Middle frontal gyrus (tissue), 1 donor: ENCODE measurements at regions not wholly inside any gene's neighbourhood (a gene's known extent, or its start where the extent isn't known, plus 50 kb on each side); places are given as distances from the start of the nearest gene placed in this dataset.
"Not testable (repeated sequence)": the region's sequence is repeated elsewhere in the genome, so short reads cannot be mapped to it uniquely, and the experiment has no call there.

Experiments
- DNase-seq: peaks from one replicate; pipeline ENCODE4 v3.0.0-alpha.2; 2015; ENCODE audit warnings: low spot score; ENCODE audit errors: extremely low spot score

DNA sequence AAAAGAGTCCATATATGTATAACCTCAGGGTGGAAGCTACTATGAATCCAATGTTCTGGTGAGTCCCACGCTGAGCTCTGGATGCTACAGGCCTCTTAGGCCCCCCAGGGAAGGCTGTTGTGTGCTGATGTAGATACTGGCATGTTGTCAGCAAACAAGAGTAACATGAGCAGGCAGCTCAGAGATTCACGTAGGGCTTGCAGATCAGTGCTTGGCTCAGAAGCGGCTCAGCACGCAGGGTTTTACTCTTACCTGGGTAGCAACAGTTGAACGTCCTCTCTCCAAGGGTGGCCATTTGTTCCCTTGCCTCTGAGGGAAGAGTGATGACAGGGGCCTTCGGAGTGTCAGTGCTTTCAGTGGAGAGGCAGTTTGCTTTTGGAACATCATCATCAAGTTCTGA lies 93.4 kb downstream of the ZFP64 start:
- DNase-seq, result no peak

- no peak for DNase-seq
Measured at GRCh38 chr20:52096117-52096516, 95.5 kb downstream of the ZFP64 start.

DNA sequence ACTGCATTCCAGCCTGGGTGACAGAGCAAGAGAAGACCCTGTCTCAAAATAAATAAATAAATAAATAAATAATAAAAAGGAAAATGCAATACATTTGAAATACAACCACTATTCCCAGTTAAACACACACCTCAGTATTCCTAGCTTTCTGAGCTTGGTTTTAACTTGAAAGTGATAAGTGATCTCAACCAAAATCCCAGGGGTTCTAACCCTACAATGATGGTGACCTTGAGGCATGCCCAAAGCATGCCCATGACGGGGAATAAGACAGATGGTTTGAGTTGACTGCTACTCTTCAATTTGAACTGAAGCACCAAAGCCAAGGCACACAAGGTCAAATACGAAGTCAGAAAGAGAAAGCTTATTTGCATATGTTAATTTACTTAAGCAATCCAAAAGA lies 96.9 kb downstream of the ZFP64 start:
- DNase-seq, result no peak

GRCh38 chr20:52093575-52093974 lies 98.0 kb downstream of the ZFP64 start:
- DNase-seq, result no peak

GRCh38 chr20:52090035-52090434 lies 101.5 kb downstream of the ZFP64 start:
- no peak for DNase-seq

GRCh38 chr20:52087471-52087870 lies 104.1 kb downstream of the ZFP64 start:
- DNase-seq, result no peak

DNA sequence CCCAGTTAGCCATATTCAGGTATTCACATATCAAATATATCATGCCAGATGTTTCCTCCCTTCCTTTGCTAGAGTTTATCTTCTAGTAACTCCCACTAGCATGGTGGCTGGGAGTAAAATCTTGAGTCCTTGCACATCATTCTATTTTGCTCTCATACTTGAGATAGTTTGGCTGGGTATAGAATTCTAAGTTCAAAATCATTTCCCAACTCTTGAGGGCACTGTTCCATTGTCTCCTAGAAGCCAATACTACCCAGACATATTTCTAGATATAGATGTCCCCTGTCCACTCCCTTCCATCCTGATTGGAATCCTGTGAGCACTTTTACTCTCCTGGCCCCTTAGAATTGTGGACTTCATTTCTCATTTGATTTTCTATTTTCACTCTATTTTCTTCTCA lies 104.7 kb downstream of the ZFP64 start:
- no peak for DNase-seq

DNA sequence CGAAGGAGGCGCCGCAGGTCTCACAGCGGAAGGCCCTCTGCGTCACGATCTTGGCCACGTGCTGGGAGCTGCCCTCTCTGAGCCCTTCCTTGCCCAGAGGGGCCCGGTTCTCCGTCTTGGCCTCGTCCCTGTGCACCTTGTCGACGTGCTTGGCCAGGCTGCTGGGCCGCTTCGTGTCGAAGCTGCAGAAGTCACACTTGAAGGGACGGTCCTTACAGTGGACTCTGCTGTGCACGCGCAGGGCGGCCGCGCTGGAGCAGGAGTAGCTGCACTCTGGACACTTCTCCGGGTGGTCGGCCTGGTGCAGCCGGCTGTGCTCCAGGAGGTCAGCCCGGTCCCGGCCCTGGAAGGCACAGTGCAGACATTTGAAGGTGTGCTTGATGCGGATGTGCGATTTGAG lies 106.9 kb downstream of the ZFP64 start:
- no peak for DNase-seq

DNA sequence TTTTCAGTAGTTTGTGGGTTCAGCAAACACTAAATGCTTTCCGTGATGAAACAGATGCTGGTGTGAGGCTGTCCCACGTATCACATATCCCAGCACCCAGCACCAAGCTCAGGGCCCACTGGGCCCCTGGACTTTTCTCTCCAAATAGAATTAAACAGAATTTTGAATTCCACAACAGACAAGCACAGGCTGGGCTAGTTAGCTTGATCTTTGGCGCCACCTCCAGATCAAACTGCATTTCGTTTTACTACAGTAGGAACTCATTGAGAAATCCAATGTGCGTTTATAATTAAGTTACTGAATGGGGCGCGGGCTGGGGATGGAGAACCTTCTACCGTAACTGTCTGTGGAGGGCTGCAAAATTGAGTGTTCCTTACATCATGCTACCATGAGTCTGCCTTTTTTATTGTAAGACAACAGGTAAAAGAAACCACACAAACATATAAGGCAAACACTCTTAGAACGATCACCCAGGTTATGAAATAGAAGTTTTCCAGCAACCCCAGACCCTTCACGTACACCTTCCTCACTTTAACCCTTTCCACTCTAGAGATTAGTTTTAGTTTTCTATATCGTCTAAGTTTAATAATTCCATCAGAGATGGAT lies 107.8 kb downstream of the ZFP64 start:
- peak; percentile 40 for DNase-seq

DNA sequence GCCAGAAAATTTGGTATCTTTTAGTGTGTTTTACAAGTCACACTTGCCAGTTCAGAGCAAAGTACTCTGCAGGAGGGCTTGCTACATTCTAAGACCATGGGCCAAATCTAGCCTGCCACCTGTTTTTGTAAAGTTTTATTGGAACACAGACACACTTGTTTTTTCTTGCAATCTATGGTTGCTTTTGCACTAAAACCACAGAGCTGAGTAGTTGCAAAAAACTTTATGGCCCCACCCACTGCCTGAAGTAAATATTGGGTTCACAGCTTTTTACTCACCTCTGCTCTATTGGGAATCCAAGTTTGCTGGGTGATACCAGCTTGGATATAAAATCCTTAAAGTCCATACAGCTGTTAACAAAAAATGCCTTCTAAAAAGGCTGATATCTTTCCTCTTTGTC lies 109.0 kb downstream of the ZFP64 start:
- no peak for DNase-seq

- no peak for DNase-seq
Measured at GRCh38 chr20:52081791-52082190, 109.8 kb downstream of the ZFP64 start.

- DNase-seq, result no peak
Measured at GRCh38 chr20:52081066-52081465, 110.5 kb downstream of the ZFP64 start.

DNA sequence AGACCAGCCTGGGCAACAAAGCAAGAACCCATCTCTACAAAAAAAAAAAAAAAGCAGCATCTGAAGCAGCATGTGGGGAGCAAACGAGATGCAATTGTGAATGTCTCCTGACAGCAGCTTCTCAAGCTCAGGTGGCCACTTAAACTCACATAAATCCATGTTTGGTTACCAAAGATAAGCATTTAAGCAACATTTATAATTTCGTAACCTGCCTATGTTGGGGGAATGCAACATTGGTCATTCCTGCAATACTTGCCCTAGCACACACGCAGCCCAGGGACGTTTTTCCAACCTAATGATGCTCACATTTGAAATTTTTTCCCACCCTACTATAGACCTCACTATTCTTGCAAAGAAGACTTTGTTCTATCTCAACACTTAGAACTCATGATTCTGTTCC lies 113.3 kb downstream of the ZFP64 start:
- no peak for DNase-seq

DNA sequence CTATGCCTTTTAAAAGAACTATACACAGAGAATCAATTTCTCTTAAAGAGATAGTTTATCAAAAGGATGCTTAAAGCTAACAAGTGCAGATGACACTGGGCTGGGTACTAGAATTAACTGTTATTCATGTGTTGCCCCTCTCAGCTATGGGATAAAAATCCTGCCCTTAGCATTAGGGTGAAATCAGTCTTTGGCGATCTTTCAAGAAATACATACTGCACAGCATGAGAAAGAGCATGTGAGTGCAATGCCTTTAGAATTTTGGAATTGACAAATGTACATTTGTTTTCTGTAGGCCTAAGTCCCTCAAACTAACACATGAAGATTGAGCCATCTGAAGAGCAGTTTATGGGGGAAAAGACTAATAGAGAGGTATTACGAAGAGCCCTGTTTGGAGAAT lies 115.4 kb downstream of the ZFP64 start:
- DNase-seq, result no peak

DNA sequence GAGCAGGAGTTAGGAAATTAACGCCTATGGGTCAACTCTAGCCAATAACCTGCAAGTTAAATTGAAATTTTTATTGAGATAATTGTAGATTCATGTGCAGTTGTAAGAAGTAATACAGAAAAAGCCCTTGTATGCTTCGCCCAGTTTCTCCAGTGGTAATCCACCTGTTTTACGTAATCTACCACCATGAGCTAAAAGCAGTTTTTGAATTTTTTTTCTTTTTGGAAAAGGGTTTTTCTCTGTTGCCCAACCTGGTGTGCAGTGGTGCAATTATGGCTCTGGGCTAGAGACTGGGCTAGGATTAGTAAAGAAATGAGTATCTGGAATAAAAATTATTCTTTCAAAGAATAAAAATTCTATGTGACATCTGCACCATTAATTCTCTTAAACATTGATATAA lies 116.2 kb downstream of the ZFP64 start:
- no peak for DNase-seq

DNA sequence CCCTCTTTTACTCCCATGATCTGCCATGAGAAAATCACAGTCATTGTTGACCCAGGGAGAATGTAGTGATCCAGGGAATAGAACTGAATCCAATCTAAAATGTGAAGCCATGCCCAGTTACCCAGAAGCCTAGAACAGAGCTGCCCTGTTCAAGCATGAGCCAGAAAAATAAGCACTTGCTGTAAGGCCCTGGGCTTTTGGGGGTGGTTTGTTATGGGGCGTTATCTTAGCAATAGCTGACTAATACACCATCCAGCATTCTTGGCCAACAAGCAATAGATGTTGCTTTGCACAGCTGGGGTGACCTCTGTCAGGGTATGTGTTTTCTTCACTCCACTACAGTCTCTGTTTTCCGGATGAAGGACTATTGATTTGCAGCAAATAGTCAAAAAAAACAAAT lies 120.4 kb downstream of the ZFP64 start:
- no peak for DNase-seq

DNA sequence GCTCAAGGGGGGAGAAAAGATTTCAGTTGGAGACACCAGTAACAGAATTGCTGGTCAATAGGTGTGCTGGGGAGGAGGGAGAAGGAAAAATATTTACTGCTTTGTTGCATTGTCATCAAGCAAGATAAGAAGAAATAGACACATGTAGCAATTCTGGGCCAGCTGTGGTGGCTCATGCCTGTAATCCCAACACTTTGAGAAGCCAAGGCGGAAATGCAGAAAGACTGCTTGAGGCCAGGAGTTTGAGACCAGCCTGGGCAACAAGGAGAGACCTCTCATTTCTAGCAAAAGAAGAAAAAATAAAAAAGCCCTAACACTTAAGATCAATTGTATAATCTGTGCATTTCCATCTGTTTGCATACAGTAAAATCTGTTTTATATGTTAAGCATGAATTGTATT lies 126.6 kb downstream of the ZFP64 start:
- no peak for DNase-seq

DNA sequence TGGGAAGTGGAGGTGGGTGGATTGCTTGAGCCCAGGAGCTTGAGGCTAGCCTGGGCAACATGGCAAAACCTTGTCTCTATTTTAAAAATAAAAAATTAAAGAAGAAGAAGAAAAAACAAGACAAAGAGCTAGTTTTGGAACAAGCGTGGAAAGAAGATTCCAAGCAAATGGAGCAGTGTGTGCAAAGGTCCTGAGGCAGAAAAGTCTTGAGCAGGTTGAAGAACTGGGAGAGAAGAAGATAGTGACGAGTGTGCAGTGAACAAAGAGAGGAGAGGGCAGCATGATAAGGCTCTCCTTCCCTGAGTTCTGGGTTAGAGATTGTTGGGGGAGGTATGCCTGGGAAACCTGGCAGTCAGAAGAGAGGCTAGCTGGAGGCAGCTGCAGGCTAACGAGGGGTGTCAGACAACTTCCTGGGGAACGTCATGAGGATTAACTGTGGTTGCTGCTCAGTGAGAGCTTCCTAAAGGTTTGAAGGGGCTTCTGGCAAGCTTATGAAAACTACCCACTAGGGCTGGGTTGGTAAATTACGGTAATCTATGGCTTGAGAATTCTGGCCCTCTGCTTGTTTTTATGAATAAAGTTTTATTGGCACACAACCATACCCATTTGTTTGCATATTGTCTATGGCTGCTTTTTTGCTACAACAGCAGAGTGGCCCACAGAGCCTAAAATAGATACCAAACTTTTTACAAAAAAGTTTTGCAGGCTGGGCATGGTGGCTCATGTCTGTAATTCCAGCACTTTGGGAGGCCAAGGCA lies 128.9 kb downstream of the ZFP64 start:
- no peak for DNase-seq

DNA sequence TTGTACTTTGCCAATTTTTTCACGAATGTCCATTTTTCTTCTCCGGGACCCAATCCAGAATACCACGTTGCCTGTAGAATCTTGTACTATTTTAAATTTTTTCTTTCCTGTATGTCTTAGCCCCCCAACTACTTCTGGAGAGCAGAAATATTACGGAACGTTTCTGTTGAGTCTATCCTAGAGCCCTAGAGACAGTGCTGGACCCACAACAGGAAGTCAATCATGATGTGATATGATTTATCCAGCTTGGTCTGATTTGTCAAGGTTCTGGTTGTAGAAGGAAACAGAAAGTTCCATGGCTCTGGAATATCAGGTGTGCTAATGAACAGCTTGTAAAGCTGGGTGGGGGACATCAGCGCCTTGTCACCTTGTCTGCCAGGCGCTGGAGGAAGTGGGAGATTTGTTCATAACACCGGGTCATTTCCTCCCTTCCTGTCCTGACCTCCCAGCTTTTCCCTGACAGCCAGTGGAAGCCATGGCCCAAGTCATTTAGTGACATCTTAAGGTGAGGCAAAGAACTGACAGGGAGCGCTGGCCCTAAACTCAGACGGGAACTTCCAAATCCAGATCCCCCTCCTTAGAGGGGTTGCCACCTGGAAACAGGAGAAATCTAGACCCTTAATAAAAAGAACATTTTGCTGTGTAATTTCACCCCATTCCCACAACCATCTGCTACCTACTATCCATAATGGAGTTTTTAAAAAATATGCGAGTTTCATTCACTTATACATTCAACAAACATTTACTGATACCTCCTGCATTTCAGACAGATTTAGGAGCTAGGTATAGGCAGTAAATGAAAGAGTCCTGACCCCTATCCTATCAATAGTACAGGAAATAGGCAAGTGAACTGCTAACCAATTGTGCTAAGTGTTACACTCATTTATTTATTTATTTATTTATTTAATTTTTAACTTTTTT lies 130.5 kb downstream of the ZFP64 start:
- no peak for DNase-seq

GRCh38 chr20:52057133-52057532 lies 134.4 kb downstream of the ZFP64 start:
- not testable (repeated sequence) for DNase-seq

DNA sequence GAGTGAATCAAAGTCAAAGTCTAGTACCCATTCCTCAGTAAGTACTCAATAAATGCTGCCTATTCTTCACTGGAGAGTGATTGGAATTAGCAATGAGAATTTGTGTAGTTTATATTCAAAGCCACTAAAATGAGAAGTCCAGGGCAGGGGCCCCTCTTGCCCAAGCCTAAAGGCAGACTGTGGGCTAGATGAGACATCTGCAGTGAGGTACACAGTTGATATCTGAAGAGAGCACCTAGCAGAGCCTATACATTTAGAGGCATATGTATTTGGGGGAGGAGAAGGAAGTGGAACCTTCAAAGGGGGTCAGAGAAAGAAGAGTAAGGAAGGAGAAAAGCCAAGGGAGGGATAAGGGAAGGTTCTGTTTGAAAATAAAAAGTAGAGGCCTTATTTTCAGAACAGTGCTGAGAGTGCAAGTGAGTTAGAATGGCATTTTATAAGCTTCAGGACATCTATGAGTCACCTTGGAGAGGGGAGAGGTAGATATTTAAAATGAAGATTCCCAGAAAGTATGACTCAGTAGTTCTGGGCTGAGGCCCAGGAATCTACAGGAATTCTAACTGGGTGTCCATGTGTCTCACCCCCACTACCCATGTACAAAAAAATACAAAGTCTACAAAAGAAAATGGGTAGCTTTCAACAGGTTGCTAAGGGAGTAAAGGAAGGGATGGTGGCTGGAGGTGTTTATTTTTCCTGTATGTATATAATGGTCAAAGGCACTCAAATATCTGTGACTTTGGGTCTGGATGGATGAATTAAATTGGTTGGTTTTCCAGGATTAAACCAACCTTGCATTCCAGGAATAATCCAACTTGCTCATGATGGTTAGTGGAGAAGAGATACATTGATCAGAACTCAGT lies 135.1 kb downstream of the ZFP64 start:
- DNase-seq, result no peak
